IMR-90 (cell line): ENCODE measurements at regions not wholly inside any gene's neighbourhood (a gene's known extent, or its start where the extent isn't known, plus 50 kb on each side); places are given as distances from the start of the nearest gene placed in this dataset.
A peak's percentile ranks its signal among the peaks of the same experiment; 100 is the strongest.

Source experiments
- ATAC-seq: fragments of 200-7000 bp; cut with Tn5 transposase; 2 replicates; pipeline ENCODE4 v1.9.1; 2020; ENCODE audit warnings: low read depth, mild to moderate bottlenecking, moderate library complexity
- BruUV-seq: library from RNA; stranded (reverse); fragments of 400-500 nt; replicated peaks from 2 replicates; lab custom pipeline; 2021; lab: Mats Ljungman, UMichigan
- CTCF ChIA-PET: fragments of 300-600 bp; formaldehyde crosslinking; extraction: SDS; loops from one replicate; lab custom pipeline; 2021; ENCODE audit warnings: antibody characterized with exemption; lab: Yijun Ruan, JAX
- POLR2A ChIA-PET: fragments of 300-600 bp; sonication (Branson Sonifier 250); formaldehyde crosslinking; loops from one replicate; lab custom pipeline; 2022; ENCODE audit warnings: antibody characterized with exemption; ENCODE audit not compliant: unreplicated experiment; lab: Charles Lee
- DNase-seq: peaks from one replicate; pipeline ENCODE4 v3.0.0; 2013
- H2AFZ ChIP-seq: replicated peaks from 2 replicates; pipeline ENCODE3; 2013; ENCODE audit warnings: low read length, mild to moderate bottlenecking; ENCODE audit not compliant: poor library complexity
- H2AK5ac ChIP-seq: 2 replicates; pipeline ENCODE4 v1.6.1; 2013; ENCODE audit warnings: low read depth, low read length, inconsistent platforms
- H2AK9ac ChIP-seq: replicated peaks from 2 replicates; pipeline ENCODE3; 2013; ENCODE audit warnings: mild to moderate bottlenecking, low read depth, low read length, moderate library complexity; ENCODE audit not compliant: poor library complexity
- H2BK120ac ChIP-seq: 2 replicates; pipeline ENCODE4 v1.6.1; 2013; ENCODE audit warnings: low read depth, low read length, inconsistent platforms
- H2BK15ac ChIP-seq: 3 replicates; pipeline ENCODE4 v1.6.1; 2013; ENCODE audit warnings: low read depth, low read length, inconsistent platforms
- H2BK20ac ChIP-seq: 2 replicates; pipeline ENCODE4 v1.6.1; 2013; ENCODE audit warnings: low read depth, mild to moderate bottlenecking, inconsistent platforms, low read length, moderate library complexity
- H2BK5ac ChIP-seq: 2 replicates; pipeline ENCODE4 v1.6.1; 2013; ENCODE audit warnings: mild to moderate bottlenecking, low read depth, low read length, inconsistent platforms; ENCODE audit not compliant: poor library complexity, severe bottlenecking
- H3K14ac ChIP-seq: replicated peaks from 2 replicates; pipeline ENCODE4 v1.6.1; 2013; ENCODE audit warnings: low read depth, low read length, inconsistent platforms
- H3K18ac ChIP-seq: 2 replicates; pipeline ENCODE4 v1.6.1; 2013; ENCODE audit warnings: low read depth, low read length, control low read depth
- H3K23ac ChIP-seq: 2 replicates; pipeline ENCODE4 v1.6.1; 2013; ENCODE audit warnings: low read depth, low read length, inconsistent platforms
- H3K27ac ChIP-seq: 2 replicates; pipeline ENCODE4 v1.5.1; 2013; ENCODE audit warnings: mild to moderate bottlenecking, control low read depth, low read length; ENCODE audit not compliant: insufficient read depth
- H3K27me3 ChIP-seq: 2 replicates; pipeline ENCODE4 v1.6.1; 2013; ENCODE audit warnings: low read length; ENCODE audit not compliant: control insufficient read depth, insufficient read depth
- H3K36me3 ChIP-seq: 2 replicates; pipeline ENCODE4 v1.6.1; 2013; ENCODE audit warnings: low read length, mixed read lengths; ENCODE audit not compliant: control insufficient read depth, insufficient read depth
- H3K4ac ChIP-seq: 2 replicates; pipeline ENCODE4 v1.6.1; 2013; ENCODE audit warnings: low read depth, low read length, inconsistent platforms
- H3K4me1 ChIP-seq: 2 replicates; pipeline ENCODE4 v1.6.1; 2013; ENCODE audit warnings: low read length, mixed read lengths; ENCODE audit not compliant: control insufficient read depth, insufficient read depth
- H3K4me2 ChIP-seq: 2 replicates; pipeline ENCODE4 v1.6.1; 2013; ENCODE audit warnings: low read depth, mild to moderate bottlenecking, control low read depth, low read length, moderate library complexity
- H3K4me3 ChIP-seq: 2 replicates; pipeline ENCODE4 v1.5.1; 2013; ENCODE audit warnings: low read depth, mild to moderate bottlenecking, control low read depth, low read length, moderate library complexity; ENCODE audit not compliant: insufficient read depth
- H3K56ac ChIP-seq: 2 replicates; pipeline ENCODE4 v1.6.1; 2013; ENCODE audit warnings: low read length, inconsistent platforms; ENCODE audit not compliant: insufficient read depth; ENCODE audit errors: extremely low read depth
- H3K79me1 ChIP-seq, 2 experiments: 2 replicates each; pipeline ENCODE4 v1.6.1; 2013; ENCODE audit warnings: low read length in 2 of 2, inconsistent platforms in 1 of 2, low read depth in 1 of 2
- H3K9ac ChIP-seq: 2 replicates; pipeline ENCODE4 v1.6.1; 2013; ENCODE audit warnings: low read depth, low read length, control low read depth
- H3K9me1 ChIP-seq: 2 replicates; pipeline ENCODE4 v1.6.1; 2013; ENCODE audit warnings: low read length, inconsistent platforms; ENCODE audit not compliant: insufficient read depth
- H3K9me3 ChIP-seq: 2 replicates; pipeline ENCODE4 v1.6.1; 2013; ENCODE audit warnings: low read length; ENCODE audit not compliant: control insufficient read depth, insufficient read depth
- H4K20me1 ChIP-seq: 2 replicates; pipeline ENCODE4 v1.6.1; 2013; ENCODE audit warnings: low read length, inconsistent platforms; ENCODE audit not compliant: insufficient read depth
- H4K5ac ChIP-seq: 2 replicates; pipeline ENCODE4 v1.6.1; 2013; ENCODE audit warnings: mild to moderate bottlenecking, low read depth, low read length, control low read depth
- H4K8ac ChIP-seq, 2 experiments: 2 replicates each; pipeline ENCODE4 v1.6.1; 2013; ENCODE audit warnings: low read depth in 2 of 2, low read length in 2 of 2, control low read depth in 1 of 2, inconsistent platforms in 1 of 2
- H4K91ac ChIP-seq: 2 replicates; pipeline ENCODE4 v1.6.1; 2013; ENCODE audit warnings: low read depth, low read length, inconsistent platforms; ENCODE audit not compliant: insufficient read depth
- BHLHE40 ChIP-seq: fragments of 150-350 bp; IDR thresholded peaks from 2 replicates; pipeline ENCODE4 v1.6.1; 2016; ENCODE audit warnings: mild to moderate bottlenecking, low read depth, low read length
- CEBPB ChIP-seq: IDR thresholded peaks from 2 replicates; pipeline ENCODE4 v1.6.1; 2012; ENCODE audit warnings: low read depth, low read length, improper control_type of control experiment
- CHD1 ChIP-seq: IDR thresholded peaks from 2 replicates; pipeline ENCODE4 v1.6.1; 2012; ENCODE audit warnings: low read depth, low read length, improper control_type of control experiment
- CTCF ChIP-seq: conservative IDR thresholded peaks from 2 replicates; pipeline ENCODE4 v1.5.1; 2012; ENCODE audit warnings: mild to moderate bottlenecking, low read depth, low read length, improper control_type of control experiment
- FOS ChIP-seq: fragments of 150-350 bp; IDR thresholded peaks from 2 replicates; pipeline ENCODE4 v1.6.1; 2016; ENCODE audit warnings: low read depth, low read length
- MAFK ChIP-seq: IDR thresholded peaks from 2 replicates; pipeline ENCODE4 v1.6.1; 2012; ENCODE audit warnings: low read depth, low read length, improper control_type of control experiment
- MAZ ChIP-seq: IDR thresholded peaks from 2 replicates; pipeline ENCODE4 v1.6.1; 2012; ENCODE audit warnings: low read depth, mild to moderate bottlenecking, low read length, improper control_type of control experiment, moderate library complexity, borderline replicate concordance
- MXI1 ChIP-seq: IDR thresholded peaks from 2 replicates; pipeline ENCODE4 v1.6.1; 2012; ENCODE audit warnings: low read depth, mild to moderate bottlenecking, low read length, moderate library complexity, borderline replicate concordance
- NFE2L2 ChIP-seq: fragments of 150-350 bp; IDR thresholded peaks from 2 replicates; pipeline ENCODE4 v1.6.1; 2016; ENCODE audit warnings: low read depth, mild to moderate bottlenecking, low read length
- POLR2A ChIP-seq: IDR thresholded peaks from 2 replicates; pipeline ENCODE4 v1.6.1; 2012; ENCODE audit warnings: mild to moderate bottlenecking, low read depth, low read length
- RAD21 ChIP-seq: IDR thresholded peaks from 2 replicates; pipeline ENCODE4 v1.6.1; 2012; ENCODE audit warnings: low read length, improper control_type of control experiment
- RFX5 ChIP-seq: IDR thresholded peaks from 2 replicates; pipeline ENCODE4 v1.8.0; 2012; ENCODE audit warnings: low read depth, mild to moderate bottlenecking, low read length, moderate library complexity
- SMC3 ChIP-seq: fragments of 150-350 bp; IDR thresholded peaks from 2 replicates; pipeline ENCODE4 v1.6.1; 2016; ENCODE audit warnings: low read depth, mild to moderate bottlenecking, antibody characterized with exemption, low read length, moderate library complexity
- USF2 ChIP-seq: fragments of 150-350 bp; IDR thresholded peaks from 2 replicates; pipeline ENCODE4 v1.6.1; 2017; ENCODE audit warnings: mild to moderate bottlenecking, antibody characterized with exemption, low read length, low read depth
- WGBS, 2 experiments: methylation state at CpG; one replicate each; pipeline versions ENCODE4 v1.1.5 to v1.1.7; 2013; ENCODE audit warnings: missing lambda C conversion rate in 2 of 2; ENCODE audit not compliant: insufficient read length in 1 of 2; ENCODE audit errors: extremely low coverage in 2 of 2; 5-methylcytosine and 5-hydroxymethylcytosine counted together
- dilution Hi-C: fragments of 300-500 bp; cut with HindIII; formaldehyde crosslinking; loops from one replicate; pipeline ENCODE4 v1.14.3; 2018; ENCODE audit warnings: low sequenced_read_pairs; ENCODE audit not compliant: unreplicated experiment
- in situ Hi-C: fragments of 300-500 bp; cut with MboI; formaldehyde crosslinking; loops from 3 replicates; pipeline ENCODE4 v1.14.3; 2019; ENCODE audit warnings: low sequenced_read_pairs, inconsistent platforms, mixed read lengths
- intact Hi-C: fragments of 100-400 bp; cut with micrococcal nuclease; formaldehyde crosslinking; loops from 2 replicates; pipeline ENCODE4 v1.10.0; 2022
- TF ChIP-seq, protein P1 (sequence below): fragments of 150-350 bp; IDR thresholded peaks from 2 replicates; pipeline ENCODE4 v1.6.1; 2016; ENCODE audit warnings: low read depth, mild to moderate bottlenecking, low read length, moderate library complexity, borderline replicate concordance

GRCh38 chr1:57474137-57474750, 50.4 kb upstream of the DAB1 start:
- peak overlapping the region; percentile 16; the same call in 1 of the 2 replicates for H3K27ac ChIP-seq
- DNase-seq (peak; percentile 68), ATAC-seq (peak; percentile 47; the same call in 1 of the 2 replicates)
- ChIA-PET CTCF (interaction anchor here (0.7 kb wide), 1 partner anchor 15 kb away, joined by 3 read pairs; no protein-coding TSS in a partner anchor), POLR2A (interaction anchor here (0.6 kb wide), 1 partner anchor 97 kb away, joined by 6 read pairs; no protein-coding TSS in a partner anchor)
- no peak overlapping the region for H3K4me3 ChIP-seq
- 0 out of 2 replicates have a peak overlapping the region, but pooled peaks have one; percentile 8 for H3K4ac ChIP-seq
- H4K20me1 ChIP-seq: no peaks in the 10 kb centered on the region
- H2BK120ac ChIP-seq: peak overlapping the region; percentile 63; the same call in 1 of the 2 replicates
- no TSS peak for BruUV-seq
- H3K9me1 ChIP-seq: peaks cover 6% of the 10 kb centered on the region; the same call in 1 of the 2 replicates
- H3K14ac ChIP-seq: 0 out of 2 replicates have a peak overlapping the region, but pooled peaks have one; percentile 10
- peak overlapping the region; percentile 57; the same call in 1 of the 2 replicates for H2BK20ac ChIP-seq
- no peaks in the 10 kb centered on the region for H3K36me3 ChIP-seq
- H3K4me2 ChIP-seq: peak overlapping the region; percentile 22; the same call in 1 of the 2 replicates
- H2AK5ac ChIP-seq: no peak overlapping the region
- H3K27me3 ChIP-seq: no peaks in the 10 kb centered on the region
- H3K79me1 ChIP-seq: no peaks in the 10 kb centered on the region
- peaks cover 7% of the 10 kb centered on the region for H3K4me1 ChIP-seq
- no peak overlapping the region for H4K5ac ChIP-seq
- H3K9me3 ChIP-seq: no peaks in the 10 kb centered on the region
- no peak overlapping the region for H3K23ac ChIP-seq
- peak overlapping the region; percentile 47; the same call in 1 of the 2 replicates for H3K18ac ChIP-seq
- H2AFZ ChIP-seq: no peak overlapping the region
- peak overlapping the region in 1 of 2 experiments; percentile 40; a peak in 1 of 4 replicates for H4K8ac ChIP-seq
- no peak overlapping the region for H4K91ac ChIP-seq
- in situ Hi-C loops (no loop called here), intact Hi-C loops (no loop called here), dilution Hi-C loops (no loop called here)
- H3K9ac ChIP-seq: no peak overlapping the region
- peak overlapping the region; percentile 55 for H2BK5ac ChIP-seq
- H2BK15ac ChIP-seq: 0 out of 3 replicates have a peak overlapping the region, but pooled peaks have one; percentile 41
- peak overlapping the region; percentile 26; the same call in 1 of the 2 replicates for H3K56ac ChIP-seq
- no peak overlapping the region for H2AK9ac ChIP-seq
- no CpG with 5 or more reads among the region's 4 CpGs for WGBS, 2 experiments
- TF ChIP-seq, protein P1, sequence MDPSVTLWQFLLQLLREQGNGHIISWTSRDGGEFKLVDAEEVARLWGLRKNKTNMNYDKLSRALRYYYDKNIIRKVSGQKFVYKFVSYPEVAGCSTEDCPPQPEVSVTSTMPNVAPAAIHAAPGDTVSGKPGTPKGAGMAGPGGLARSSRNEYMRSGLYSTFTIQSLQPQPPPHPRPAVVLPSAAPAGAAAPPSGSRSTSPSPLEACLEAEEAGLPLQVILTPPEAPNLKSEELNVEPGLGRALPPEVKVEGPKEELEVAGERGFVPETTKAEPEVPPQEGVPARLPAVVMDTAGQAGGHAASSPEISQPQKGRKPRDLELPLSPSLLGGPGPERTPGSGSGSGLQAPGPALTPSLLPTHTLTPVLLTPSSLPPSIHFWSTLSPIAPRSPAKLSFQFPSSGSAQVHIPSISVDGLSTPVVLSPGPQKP: no peak
- no peak for TF ChIP-seq MAZ
- TF ChIP-seq RFX5: no peak
- no peak for TF ChIP-seq NFE2L2
- no peak for TF ChIP-seq USF2
- no peak for TF ChIP-seq SMC3
- TF ChIP-seq CEBPB: peak; percentile 89
- TF ChIP-seq FOS: 0 out of 2 replicates have a peak, but pooled peaks have one; percentile 37
- no peak for TF ChIP-seq MXI1
- no peak for TF ChIP-seq RAD21
- TF ChIP-seq POLR2A: no peak
- no peak for TF ChIP-seq CTCF
- no peak for TF ChIP-seq CHD1
- TF ChIP-seq MAFK: no peak
- TF ChIP-seq BHLHE40: no peak
